IMR-90 (cell line): ENCODE measurements at regions not wholly inside any gene's neighbourhood (a gene's known extent, or its start where the extent isn't known, plus 50 kb on each side); places are given as distances from the start of the nearest gene placed in this dataset.

ENCODE experiments used
- POLR2A ChIP-seq: IDR thresholded peaks from 2 replicates; pipeline ENCODE4 v1.6.1; 2012; ENCODE audit warnings: mild to moderate bottlenecking, low read depth, low read length
- RAD21 ChIP-seq: IDR thresholded peaks from 2 replicates; pipeline ENCODE4 v1.6.1; 2012; ENCODE audit warnings: low read length, improper control_type of control experiment
- RCOR1 ChIP-seq: IDR thresholded peaks from 2 replicates; pipeline ENCODE4 v1.6.1; 2012; ENCODE audit warnings: mild to moderate bottlenecking, low read length, improper control_type of control experiment; ENCODE audit not compliant: insufficient replicate concordance
- TF ChIP-seq, protein P1 (sequence below): conservative IDR thresholded peaks from 2 replicates; pipeline ENCODE4 v1.5.1; 2012; ENCODE audit warnings: mild to moderate bottlenecking, low read depth, low read length, improper control_type of control experiment

- TF ChIP-seq POLR2A: no peak
- TF ChIP-seq, protein P1, sequence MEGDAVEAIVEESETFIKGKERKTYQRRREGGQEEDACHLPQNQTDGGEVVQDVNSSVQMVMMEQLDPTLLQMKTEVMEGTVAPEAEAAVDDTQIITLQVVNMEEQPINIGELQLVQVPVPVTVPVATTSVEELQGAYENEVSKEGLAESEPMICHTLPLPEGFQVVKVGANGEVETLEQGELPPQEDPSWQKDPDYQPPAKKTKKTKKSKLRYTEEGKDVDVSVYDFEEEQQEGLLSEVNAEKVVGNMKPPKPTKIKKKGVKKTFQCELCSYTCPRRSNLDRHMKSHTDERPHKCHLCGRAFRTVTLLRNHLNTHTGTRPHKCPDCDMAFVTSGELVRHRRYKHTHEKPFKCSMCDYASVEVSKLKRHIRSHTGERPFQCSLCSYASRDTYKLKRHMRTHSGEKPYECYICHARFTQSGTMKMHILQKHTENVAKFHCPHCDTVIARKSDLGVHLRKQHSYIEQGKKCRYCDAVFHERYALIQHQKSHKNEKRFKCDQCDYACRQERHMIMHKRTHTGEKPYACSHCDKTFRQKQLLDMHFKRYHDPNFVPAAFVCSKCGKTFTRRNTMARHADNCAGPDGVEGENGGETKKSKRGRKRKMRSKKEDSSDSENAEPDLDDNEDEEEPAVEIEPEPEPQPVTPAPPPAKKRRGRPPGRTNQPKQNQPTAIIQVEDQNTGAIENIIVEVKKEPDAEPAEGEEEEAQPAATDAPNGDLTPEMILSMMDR: no peak
- no peak for TF ChIP-seq RAD21
- TF ChIP-seq RCOR1: no peak
Measured at GRCh38 chr12:86600664-86601231, 344.6 kb upstream of the MGAT4C start.
